ENCODE measurements at regions not wholly inside any gene's neighbourhood (a gene's known extent, or its start where the extent isn't known, plus 50 kb on each side); places are given as distances from the start of the nearest gene placed in this dataset.

DNA sequence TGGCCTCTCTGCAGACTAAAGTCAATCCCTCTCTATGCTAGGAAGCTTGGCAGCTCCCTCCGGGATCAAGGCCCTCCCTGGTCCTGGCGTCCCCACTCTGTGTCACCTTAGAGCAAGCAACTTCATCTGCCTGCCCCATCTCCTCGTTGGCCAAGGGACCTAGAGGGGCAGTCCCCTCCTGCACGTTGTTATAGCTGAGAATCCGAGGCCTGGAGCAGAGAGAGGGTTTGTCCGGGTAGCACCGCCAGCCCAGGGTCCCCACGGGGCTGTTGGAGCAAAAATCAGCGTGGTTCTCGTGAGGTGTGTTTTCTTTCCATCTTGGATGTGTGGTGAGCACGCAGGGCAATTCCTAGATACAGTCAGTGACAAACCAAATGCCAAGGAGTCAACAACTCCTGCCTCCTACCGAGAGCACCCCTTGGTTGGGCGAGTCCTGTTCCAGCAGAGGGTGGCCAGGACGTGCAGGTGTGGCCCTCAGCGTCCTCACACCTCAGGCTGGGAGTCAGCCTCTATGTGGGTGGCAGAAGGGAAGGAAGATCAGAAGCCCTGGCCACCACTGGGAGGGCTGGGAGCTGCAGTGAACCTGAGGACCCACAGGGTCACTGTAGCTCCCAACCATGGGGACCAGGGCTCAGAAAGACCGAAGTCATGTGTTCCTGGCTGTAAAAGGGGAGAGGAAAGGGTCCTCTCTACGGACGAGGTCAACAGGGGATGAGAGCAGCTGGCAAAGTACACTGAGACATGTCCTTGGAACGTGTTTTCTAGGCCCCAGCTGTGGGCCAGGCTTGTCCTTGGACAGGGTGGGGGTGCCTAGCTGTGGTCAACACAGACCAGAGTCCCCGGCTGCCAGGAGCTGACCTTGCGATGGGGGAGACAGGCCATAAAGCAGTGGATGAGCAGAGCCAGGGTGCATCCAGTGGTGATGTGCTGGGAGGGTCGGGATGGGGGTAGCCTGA lies 85.6 kb upstream of the CIBAR2 start:
- Histone ChIP-seq H3K27ac (peak overlapping the region in 2 of 4 donors; percentile 71 to 77), H3K27me3 (no peaks in the 10 kb centered on the region), H3K36me3 (no peaks in the 10 kb centered on the region), H3K9me3 (no peaks in the 10 kb centered on the region), H3K4me3 (no peak overlapping the region), H3K4me1 (peaks cover 35 to 46% (median 39%) of the 10 kb centered on the region in 3 donors)
- TF ChIP-seq, protein P1, sequence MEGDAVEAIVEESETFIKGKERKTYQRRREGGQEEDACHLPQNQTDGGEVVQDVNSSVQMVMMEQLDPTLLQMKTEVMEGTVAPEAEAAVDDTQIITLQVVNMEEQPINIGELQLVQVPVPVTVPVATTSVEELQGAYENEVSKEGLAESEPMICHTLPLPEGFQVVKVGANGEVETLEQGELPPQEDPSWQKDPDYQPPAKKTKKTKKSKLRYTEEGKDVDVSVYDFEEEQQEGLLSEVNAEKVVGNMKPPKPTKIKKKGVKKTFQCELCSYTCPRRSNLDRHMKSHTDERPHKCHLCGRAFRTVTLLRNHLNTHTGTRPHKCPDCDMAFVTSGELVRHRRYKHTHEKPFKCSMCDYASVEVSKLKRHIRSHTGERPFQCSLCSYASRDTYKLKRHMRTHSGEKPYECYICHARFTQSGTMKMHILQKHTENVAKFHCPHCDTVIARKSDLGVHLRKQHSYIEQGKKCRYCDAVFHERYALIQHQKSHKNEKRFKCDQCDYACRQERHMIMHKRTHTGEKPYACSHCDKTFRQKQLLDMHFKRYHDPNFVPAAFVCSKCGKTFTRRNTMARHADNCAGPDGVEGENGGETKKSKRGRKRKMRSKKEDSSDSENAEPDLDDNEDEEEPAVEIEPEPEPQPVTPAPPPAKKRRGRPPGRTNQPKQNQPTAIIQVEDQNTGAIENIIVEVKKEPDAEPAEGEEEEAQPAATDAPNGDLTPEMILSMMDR (IDR thresholded peaks at IDR 0.05), result no peak
- FAIRE-seq, result no peak
- peak in 4 of 6 donors; percentile 43 to 72 (median 56) for DNase-seq
- 48 to 51% methylated on average over 22 of the region's 22 CpGs for WGBS, 2 donors
- intact Hi-C loops (cut with DNase I), result no loop called here
- ATAC-seq, result peak in 3 of 4 donors; percentile 18 to 30 (median 18)

DNA sequence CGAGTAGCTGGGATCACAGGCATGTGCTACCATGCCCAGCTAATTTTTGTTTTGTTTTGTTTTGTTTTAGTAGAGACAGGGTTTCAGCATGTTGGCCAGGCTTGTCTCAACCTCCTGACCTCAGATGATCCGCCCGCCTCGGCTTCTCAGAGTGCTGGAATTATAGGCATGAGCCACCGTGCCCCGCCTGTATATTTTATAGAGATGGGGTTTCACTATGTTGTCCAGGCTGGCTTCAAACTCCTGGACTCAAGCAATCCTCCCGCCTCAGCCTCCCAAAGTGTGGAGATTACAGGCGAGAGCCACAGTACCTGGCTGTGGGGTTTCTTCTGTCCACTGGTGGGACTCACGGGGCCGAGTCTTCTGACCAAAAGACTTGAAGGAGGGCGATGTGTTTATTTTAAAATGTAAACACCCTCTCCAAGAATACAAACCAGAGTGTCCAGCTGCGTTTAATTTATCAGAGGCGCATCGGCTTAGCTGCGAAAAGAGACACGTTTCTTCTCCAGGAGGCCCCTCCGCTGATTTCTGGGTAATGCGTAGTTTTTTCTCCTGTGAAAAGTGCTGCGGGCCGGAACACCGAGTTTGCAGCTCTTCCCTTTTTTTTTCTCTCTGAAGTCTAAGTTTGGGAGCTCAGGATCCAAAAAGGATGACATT lies 86.9 kb upstream of the CIBAR2 start:
- Histone ChIP-seq H3K9me3 (no peaks in the 10 kb centered on the region), H3K4me3 (no peak overlapping the region), H3K27ac (no peak overlapping the region), H3K27me3 (no peaks in the 10 kb centered on the region), H3K36me3 (no peaks in the 10 kb centered on the region), H3K4me1 (peaks cover 44 to 59% (median 51%) of the 10 kb centered on the region in 3 donors)
- intact Hi-C loops (cut with DNase I), result no loop called here
- WGBS, 2 donors, result 88 to 90% methylated on average over 21 of the region's 21 CpGs
- no peak for FAIRE-seq
- TF ChIP-seq, protein P1 (IDR thresholded peaks at IDR 0.05), result no peak
- DNase-seq, result no peak
- ATAC-seq, result no peak

DNA sequence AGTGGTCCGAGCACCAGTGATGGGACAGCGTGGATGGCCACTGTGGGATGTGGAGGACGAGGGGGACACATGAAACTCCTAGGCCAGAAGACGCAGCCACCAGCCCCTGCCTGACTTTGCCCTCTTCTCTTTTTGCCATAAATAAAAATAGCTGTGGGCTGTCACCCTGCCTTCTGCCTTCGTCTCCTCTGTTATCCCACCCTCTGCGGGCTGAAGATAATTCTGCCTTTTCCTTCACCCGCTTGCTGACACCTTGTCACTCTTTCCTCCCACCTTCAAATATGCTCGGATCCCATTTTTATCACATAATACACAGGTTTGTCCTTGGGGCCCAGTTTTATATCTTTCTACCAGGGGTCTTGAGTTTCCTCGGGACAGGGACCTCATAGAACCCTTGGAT lies 87.6 kb upstream of the CIBAR2 start:
- no peak overlapping the region for H3K4me3 ChIP-seq
- intact Hi-C loops (cut with DNase I), result no loop called here
- WGBS, 2 donors, result 74 to 75% methylated on average over 9 of the region's 9 CpGs
- DNase-seq, result no peak
- no peak for ATAC-seq
- H3K36me3 ChIP-seq, result no peaks in the 10 kb centered on the region
- FAIRE-seq, result no peak
- H3K27me3 ChIP-seq, result no peaks in the 10 kb centered on the region
- TF ChIP-seq, protein P1 (IDR thresholded peaks at IDR 0.05), result no peak
- no peaks in the 10 kb centered on the region for H3K9me3 ChIP-seq
- H3K4me1 ChIP-seq, result peaks cover 44 to 60% (median 51%) of the 10 kb centered on the region in 3 donors
- H3K27ac ChIP-seq, result no peak overlapping the region

DNA sequence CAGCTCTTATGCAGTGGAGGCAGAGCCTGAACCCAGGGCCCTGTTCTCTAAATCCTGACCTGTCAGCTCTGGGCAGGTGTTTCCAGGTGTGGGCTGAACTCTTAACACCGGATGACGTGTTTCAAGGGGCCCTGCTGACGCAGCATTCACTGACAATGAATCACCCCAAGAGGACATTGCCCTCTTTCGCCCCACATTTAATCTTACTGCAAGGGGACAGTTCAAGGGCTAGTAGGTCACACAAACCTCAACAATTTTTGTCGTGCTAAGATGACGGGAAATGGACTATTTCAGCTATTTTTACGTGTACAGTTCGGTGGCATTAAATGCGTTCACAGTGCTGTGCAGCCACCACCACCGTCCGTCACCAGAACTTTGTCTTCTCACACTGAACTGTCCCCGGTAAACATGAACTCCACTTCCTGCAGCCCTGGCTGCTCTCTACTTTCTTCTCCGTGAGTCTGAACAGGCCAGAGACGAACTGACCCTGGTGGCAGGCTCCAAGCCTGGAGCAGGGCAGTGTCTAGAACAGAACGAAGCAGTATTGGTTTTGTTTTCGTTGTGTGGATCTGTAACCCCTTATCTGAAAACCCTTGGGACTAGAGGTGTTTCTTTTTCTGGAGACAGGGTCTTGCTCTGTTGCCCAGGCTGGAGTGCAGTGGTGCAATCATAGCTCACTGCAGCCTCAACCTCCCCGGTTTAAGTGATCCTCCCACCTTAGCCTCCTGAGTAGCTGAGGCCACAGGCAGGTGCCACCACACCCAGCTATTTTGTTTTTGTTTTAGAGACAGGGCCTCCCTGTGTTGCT lies 88.4 kb upstream of the CIBAR2 start:
- Histone ChIP-seq H3K27ac (no peak overlapping the region), H3K9me3 (no peaks in the 10 kb centered on the region), H3K27me3 (no peaks in the 10 kb centered on the region), H3K4me3 (no peak overlapping the region), H3K4me1 (peaks cover 41 to 54% (median 51%) of the 10 kb centered on the region in 3 donors), H3K36me3 (no peaks in the 10 kb centered on the region)
- FAIRE-seq (no peak), ATAC-seq (no peak), DNase-seq (peak in 1 of 6 donors; percentile 10)
- WGBS, 2 donors, result 71 to 83% methylated on average over 17 of the region's 17 CpGs
- intact Hi-C loops (cut with DNase I), result no loop called here
- TF ChIP-seq, protein P1 (IDR thresholded peaks at IDR 0.05), result no peak

Measured in pancreas (tissue), 10 donors.